Dermis microvascular lymphatic vessel endothelial cell (primary cell): ENCODE measurements at regions not wholly inside any gene's neighbourhood (a gene's known extent, or its start where the extent isn't known, plus 50 kb on each side); places are given as distances from the start of the nearest gene placed in this dataset.

Experiments
- DNase-seq, 2 donors: peaks; one replicate each; pipeline versions ENCODE4 v3.0.0 to v3.0.0-alpha.2; 2010; ENCODE audit warnings: low read depth in 2 of 2

GRCh38 chr2:21690005-21690404, 566.2 kb downstream of the TDRD15 start:
- no peak for DNase-seq

DNA sequence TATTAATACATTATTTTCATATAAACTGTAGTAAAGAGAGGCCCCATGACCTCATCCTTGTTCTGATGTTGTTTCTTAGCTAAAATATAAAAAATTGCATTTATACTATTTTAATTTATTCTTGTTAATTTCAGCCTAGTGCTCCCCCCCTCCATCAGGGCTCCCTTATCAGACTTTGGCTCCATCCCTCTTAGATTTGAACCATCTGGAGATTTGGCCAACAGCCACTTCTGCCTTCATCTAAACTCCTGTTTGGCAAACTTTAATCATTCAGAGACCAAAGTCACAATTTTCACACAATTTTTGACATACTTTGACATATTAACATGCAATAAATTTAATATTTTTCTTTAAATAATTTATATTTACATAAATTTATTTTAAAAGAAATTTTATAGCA, 569.3 kb downstream of the TDRD15 start:
- no peak for DNase-seq

DNA sequence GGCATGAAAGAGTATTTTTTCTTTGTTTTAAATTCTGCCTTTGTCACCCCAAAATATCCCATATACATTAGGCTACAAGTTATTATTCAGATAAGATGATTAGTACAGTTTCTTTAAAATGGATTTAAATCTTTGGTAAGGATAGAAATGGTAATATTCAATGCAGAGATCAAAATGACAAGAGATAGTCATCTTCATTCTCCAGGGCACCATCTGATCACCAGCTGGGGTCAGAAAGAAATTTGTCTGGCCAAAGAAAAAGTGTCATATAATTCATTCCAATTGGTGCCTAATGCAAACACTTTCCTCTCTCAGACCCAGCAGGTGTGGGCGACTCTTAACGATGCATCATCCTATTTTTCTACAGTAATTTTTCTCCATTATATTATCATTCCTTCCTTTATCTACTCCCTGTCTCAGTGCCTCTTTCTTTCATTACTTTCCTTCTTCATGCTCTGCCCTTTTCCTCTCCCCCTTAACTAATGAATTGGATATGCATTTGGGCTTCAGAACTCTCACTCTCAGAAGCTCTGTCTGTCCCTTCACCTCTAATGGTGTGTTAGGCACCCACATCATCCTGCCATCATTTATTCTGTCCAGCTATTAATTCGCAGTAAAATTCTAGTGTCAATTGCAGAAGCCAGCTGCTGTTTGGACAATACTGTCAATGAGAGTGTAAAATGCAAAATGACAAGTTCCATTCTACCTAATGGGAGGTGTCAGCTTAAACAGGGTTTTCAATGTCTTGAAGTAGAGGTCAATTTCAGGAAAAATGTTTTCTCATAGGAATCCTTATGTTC, 570.5 kb downstream of the TDRD15 start:
- DNase-seq: no peak

- no peak for DNase-seq
These were observed 573.1 kb downstream of the TDRD15 start for GRCh38 chr2:21696900-21697299.

- DNase-seq: no peak
These were observed 576.9 kb downstream of the TDRD15 start for GRCh38 chr2:21700644-21701043.

GRCh38 chr2:21710031-21710430, 586.3 kb downstream of the TDRD15 start:
- DNase-seq: no peak

DNA sequence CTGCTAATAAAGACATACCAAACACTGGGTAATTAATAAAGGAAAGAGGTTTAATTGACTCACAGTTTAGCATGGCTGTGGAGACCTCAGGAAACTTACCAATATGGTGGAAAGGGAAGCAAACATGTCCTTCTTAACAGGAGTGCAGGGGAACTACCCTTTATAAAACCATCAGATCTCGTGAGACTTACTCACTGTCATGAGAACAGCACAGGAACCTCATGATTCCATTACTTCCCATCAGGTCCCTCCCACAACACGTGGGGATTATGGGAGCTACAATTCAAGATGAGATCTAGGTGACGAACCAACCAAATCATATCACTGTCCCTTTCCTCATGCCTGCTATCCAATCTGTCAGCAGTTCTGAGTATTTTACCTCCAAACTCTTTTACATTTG, 586.7 kb downstream of the TDRD15 start:
- DNase-seq: no peak

- no peak for DNase-seq
These were observed 592.1 kb downstream of the TDRD15 start for GRCh38 chr2:21715887-21716286.

GRCh38 chr2:21727101-21727500, 603.3 kb downstream of the TDRD15 start:
- DNase-seq: no peak

- no peak for DNase-seq
These were observed 604.4 kb downstream of the TDRD15 start for GRCh38 chr2:21728133-21728532.

GRCh38 chr2:21730141-21730540, 606.4 kb downstream of the TDRD15 start:
- DNase-seq: no peak

GRCh38 chr2:21740484-21740883, 616.7 kb downstream of the TDRD15 start:
- DNase-seq: no peak

DNA sequence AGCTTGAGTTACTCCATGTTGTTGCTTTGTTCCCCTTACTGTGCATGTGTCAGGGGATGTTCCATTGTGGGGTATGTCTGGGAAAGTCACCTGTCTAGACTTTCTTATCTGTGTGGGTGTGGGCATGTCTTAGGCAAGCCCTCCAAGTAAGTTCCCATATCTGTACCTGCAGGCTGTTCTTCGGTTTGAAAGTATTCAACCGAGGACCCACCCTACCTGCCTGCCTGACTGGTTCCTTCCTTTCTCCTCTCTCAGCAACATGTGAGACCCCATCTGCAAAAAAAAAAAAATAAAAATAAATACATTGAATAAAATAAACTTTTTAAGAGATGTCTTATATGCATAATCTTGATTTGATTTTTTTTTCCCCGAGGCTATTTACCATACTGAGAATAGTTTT, 622.7 kb downstream of the TDRD15 start:
- no peak for DNase-seq

GRCh38 chr2:21748501-21748900, 624.7 kb downstream of the TDRD15 start:
- no peak for DNase-seq

DNA sequence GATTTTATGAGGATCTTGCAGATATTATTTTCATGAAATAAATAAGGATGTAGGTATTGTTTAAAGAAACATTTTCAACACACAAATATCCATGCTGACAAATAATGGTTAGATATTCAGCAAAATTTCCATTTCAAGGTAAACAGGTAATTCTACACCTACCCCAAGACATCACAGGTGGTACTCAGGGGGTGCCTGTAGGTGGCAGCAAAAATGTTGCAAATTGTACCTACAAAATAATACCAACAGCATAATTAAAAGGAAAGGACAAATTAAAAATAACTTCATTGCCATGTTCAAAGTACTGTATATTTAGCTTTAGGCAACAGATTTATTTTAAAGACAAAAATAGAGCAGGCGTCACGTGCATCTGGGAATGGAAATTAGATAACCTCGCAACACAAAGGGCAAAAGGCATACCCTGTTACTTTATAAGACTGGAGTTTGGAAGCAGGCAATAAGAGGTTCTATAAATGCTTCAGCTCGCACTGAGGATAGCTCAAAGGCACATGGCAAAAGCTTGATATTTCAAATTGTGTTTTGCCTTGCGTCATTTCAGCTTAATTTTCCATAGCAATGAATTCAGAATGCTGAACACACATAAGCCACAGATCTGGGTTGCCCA, 630.5 kb downstream of the TDRD15 start:
- peak in 1 of 2 donors; percentile 20 for DNase-seq

GRCh38 chr2:21757805-21758430, 634.1 kb downstream of the TDRD15 start:
- no peak for DNase-seq

GRCh38 chr2:21759819-21760218, 636.1 kb downstream of the TDRD15 start:
- DNase-seq: no peak

DNA sequence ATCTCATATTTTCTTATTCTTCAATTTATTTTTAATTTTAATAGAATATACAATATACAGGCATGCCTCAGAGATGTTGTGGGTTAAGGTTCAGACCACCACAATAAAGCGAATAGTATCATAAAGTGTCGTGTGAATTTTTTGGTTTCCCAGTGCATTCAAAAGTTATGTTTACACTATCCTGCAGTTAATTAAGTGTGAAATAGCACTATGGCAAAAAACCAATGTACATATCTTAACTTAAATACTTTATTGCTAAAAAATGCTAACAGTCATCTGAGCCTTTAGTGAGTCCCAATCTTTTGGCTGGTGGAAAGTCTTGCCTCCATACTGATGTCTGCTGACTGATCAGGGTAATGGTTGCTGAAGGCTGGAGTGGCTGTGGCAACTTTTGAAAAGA, 637.6 kb downstream of the TDRD15 start:
- DNase-seq: no peak

DNA sequence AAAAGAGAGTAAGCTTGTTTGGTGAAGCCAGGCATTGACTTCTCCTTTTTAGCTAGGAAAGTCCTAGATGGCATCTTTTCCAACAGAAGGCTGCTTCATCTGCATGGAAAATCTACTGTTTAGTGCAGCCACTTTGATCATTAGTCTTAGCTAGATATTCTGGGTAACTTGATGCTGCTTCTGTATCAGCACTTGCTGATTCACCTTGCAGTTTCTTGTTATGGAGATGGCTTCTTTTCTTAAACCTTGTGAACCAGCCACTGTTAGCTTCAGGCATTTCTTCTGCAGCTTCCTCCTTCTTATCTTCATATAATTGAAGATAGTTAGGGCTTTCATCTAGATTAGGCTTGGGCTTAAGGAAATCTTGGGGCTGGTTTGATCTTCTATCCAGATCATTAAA, 639.7 kb downstream of the TDRD15 start:
- DNase-seq: no peak

GRCh38 chr2:21770787-21771186, 647.0 kb downstream of the TDRD15 start:
- no peak for DNase-seq

DNA sequence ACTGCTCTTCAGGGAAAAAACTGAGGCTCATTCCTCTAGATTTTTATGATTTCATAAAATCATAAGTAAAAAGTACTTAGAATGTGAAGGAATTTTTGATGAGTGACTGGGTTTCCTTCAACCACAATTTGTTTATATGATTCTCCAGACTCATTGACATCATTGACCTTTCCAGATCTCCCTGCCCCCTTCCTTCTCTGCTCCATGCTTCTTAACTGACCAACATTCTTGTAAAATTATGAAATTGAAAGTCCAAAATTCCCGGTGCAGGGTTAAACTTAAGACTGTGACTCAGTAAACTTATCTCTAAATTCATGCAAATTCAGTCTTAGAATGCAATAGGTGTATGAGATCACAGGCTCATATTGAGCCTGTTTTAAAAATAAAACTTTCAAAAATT, 648.9 kb downstream of the TDRD15 start:
- peak in 1 of 2 donors; percentile 27 for DNase-seq

DNA sequence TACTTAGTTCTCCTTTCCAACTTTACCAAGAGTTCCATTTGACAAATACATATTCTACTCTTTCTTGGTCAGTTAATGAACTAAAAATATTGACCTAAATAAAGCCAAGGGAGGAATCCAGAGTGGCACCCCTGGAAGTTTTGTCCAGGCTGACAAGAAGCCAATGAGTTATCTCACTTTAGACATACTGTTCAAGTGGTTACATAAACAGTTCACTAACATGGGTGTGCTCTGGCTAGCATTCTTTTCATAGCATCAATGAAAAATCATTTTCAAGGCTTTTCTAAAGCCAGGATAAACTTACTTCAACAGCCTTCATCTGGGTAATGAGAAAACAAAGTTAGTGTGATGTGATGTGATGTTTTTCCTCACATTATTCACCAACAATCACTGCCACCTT, 649.4 kb downstream of the TDRD15 start:
- DNase-seq: no peak
